ENCODE measurements at regions not wholly inside any gene's neighbourhood (a gene's known extent, or its start where the extent isn't known, plus 50 kb on each side); places are given as distances from the start of the nearest gene placed in this dataset.

GRCh38 chr1:173421789-173422188, 55.3 kb upstream of the PRDX6 start:
- BruUV-seq (replicated peaks): no TSS peak
- POLR2A ChIA-PET: interaction anchor here (0.7 kb wide), 2 partner anchors 15 to 376 kb away, joined by 3 read pairs; no protein-coding TSS in a partner anchor
- H3K9me1 ChIP-seq (ENCODE audit: control insufficient read depth, insufficient read depth, low read length): no peaks in the 10 kb centered on the region
- FAIRE-seq (no peak), DNase-seq (ENCODE audit: extremely low read depth in 1 of 4, low spot score in 3 of 4) (no peak), ATAC-seq (no peak)
- TF ChIP-seq MAZ (CRISPR knock-in tag; conservative IDR thresholded peaks at IDR 0.05 in 1 of 2, IDR thresholded peaks at IDR 0.05 in 1 of 2): no peak
- no peak for TF ChIP-seq CREB1 (IDR thresholded peaks at IDR 0.05)
- TF ChIP-seq CREB1 (CRISPR knock-in tag; IDR thresholded peaks at IDR 0.05): 0 out of 2 replicates have a peak, but pooled peaks have one; percentile 2
- TF ChIP-seq PBX2 (CRISPR knock-in tag; IDR thresholded peaks at IDR 0.05; ENCODE audit: low read depth): no peak
- peak; percentile 77 for TF ChIP-seq PBX2 (tag; conservative IDR thresholded peaks at IDR 0.05; ENCODE audit: low read depth)
- TF ChIP-seq HMG20A (CRISPR knock-in tag; conservative IDR thresholded peaks at IDR 0.05): 0 out of 2 replicates have a peak, but pooled peaks have one; percentile 35
- peak; percentile 73 for TF ChIP-seq MEIS2 (IDR thresholded peaks at IDR 0.05; ENCODE audit: partially characterized antibody)
- in situ Hi-C loops (cut with MboI): no loop called here
- no peaks in the 10 kb centered on the region for H3K79me2 ChIP-seq (ENCODE audit: control insufficient read depth, insufficient read depth, low read length)
- no peaks in the 10 kb centered on the region for H3K27me3 ChIP-seq (ENCODE audit: control insufficient read depth in 2 of 2, insufficient read depth in 2 of 2, low read length in 2 of 2)
- H3K9me3 ChIP-seq (replicated peaks; ENCODE audit: control insufficient read depth, insufficient read depth, low read depth, low read length): no peaks in the 10 kb centered on the region
- peak overlapping the region; percentile 1; the same call in 1 of the 2 replicates for H2AFZ ChIP-seq (ENCODE audit: low read depth, low read length)
- H3K27ac ChIP-seq (ENCODE audit: extremely low read depth, low read depth, low read length): no peak overlapping the region
- H3K4me3 ChIP-seq: no peak overlapping the region
- no peaks in the 10 kb centered on the region for H3K36me3 ChIP-seq (ENCODE audit: control insufficient read depth, insufficient read depth, low read length)
- no peak overlapping the region for H3K4me2 ChIP-seq (ENCODE audit: insufficient read depth, low read length)
- peaks cover 15 to 54% of the 10 kb centered on the region in 2 experiments; a peak in 4 of 5 replicates for H3K4me1 ChIP-seq (replicated peaks in 1 of 2; ENCODE audit: control insufficient read depth in 2 of 2, insufficient read depth in 2 of 2, low read length in 2 of 2)
- CTCF ChIA-PET (ENCODE audit: low intra/inter-chr PET ratio): interaction anchor here (0.8 to 1.8 kb wide), 3 partner anchors 9 to 653 kb away, joined by 3 to 6 read pairs (median 3); no protein-coding TSS in a partner anchor
- 73% methylated on average over 4 of the region's 4 CpGs for WGBS (ENCODE audit: insufficient coverage, low coverage, missing lambda C conversion rate)
- no peaks in the 10 kb centered on the region for H4K20me1 ChIP-seq (replicated peaks; ENCODE audit: control insufficient read depth, insufficient read depth, low read length)
- H3K9ac ChIP-seq (ENCODE audit: insufficient read depth in 1 of 2, low read depth in 2 of 2, low read length in 2 of 2): no peak overlapping the region
- intact Hi-C loops (cut with micrococcal nuclease): loop anchor here (2.0 to 5.0 kb wide), 5 partner anchors 154 to 1321 kb away; no protein-coding TSS in a partner anchor
